ENCODE measurements at regions not wholly inside any gene's neighbourhood (a gene's known extent, or its start where the extent isn't known, plus 50 kb on each side); places are given as distances from the start of the nearest gene placed in this dataset.
"Not testable (repeated sequence)": the region's sequence is repeated elsewhere in the genome, so short reads cannot be mapped to it uniquely, and the experiment has no call there.

- no peaks in the 10 kb centered on the region for H3K36me3 Mint-ChIP-seq
- peak overlapping the region; percentile 80 for H3K27ac Mint-ChIP-seq
- H3K27me3 Mint-ChIP-seq, result no peaks in the 10 kb centered on the region
- H3K4me3 Mint-ChIP-seq, result no peak overlapping the region
- no peaks in the 10 kb centered on the region for H3K4me1 Mint-ChIP-seq (ENCODE audit: unreplicated experiment)
- DNase-seq (ENCODE audit: extremely low spot score, unreplicated experiment), result no peak
- H3K9me3 Mint-ChIP-seq, result no peaks in the 10 kb centered on the region
- no peak for TF ChIP-seq CTCF (conservative IDR thresholded peaks at IDR 0.05)
These were observed 1291.7 kb upstream of the MIR17HG start for GRCh38 chr13:90055760-90056159.

GRCh38 chr13:90064226-90064625 lies 1283.3 kb upstream of the MIR17HG start:
- H3K36me3 Mint-ChIP-seq; H3K27me3 Mint-ChIP-seq; H3K9me3 Mint-ChIP-seq; H3K4me1 Mint-ChIP-seq (ENCODE audit: unreplicated experiment); H3K4me3 Mint-ChIP-seq; H3K27ac Mint-ChIP-seq; DNase-seq (ENCODE audit: extremely low spot score, unreplicated experiment): not testable (repeated sequence)

- no peaks in the 10 kb centered on the region for H3K4me1 Mint-ChIP-seq (ENCODE audit: unreplicated experiment)
- no peak for TF ChIP-seq CTCF (conservative IDR thresholded peaks at IDR 0.05)
- DNase-seq (ENCODE audit: extremely low spot score, unreplicated experiment), result no peak
- H3K9me3 Mint-ChIP-seq, result no peaks in the 10 kb centered on the region
- H3K36me3 Mint-ChIP-seq, result no peaks in the 10 kb centered on the region
- H3K27me3 Mint-ChIP-seq, result no peaks in the 10 kb centered on the region
- no peak overlapping the region for H3K27ac Mint-ChIP-seq
- no peak overlapping the region for H3K4me3 Mint-ChIP-seq
These were observed 1278.8 kb upstream of the MIR17HG start for GRCh38 chr13:90068658-90069057.

- no peak for TF ChIP-seq CTCF (conservative IDR thresholded peaks at IDR 0.05)
- Mint-ChIP-seq H3K4me1 (ENCODE audit: unreplicated experiment) (no peaks in the 10 kb centered on the region), H3K36me3 (no peaks in the 10 kb centered on the region), H3K27ac (no peak overlapping the region), H3K27me3 (no peaks in the 10 kb centered on the region), H3K9me3 (no peaks in the 10 kb centered on the region), H3K4me3 (no peak overlapping the region)
- DNase-seq (ENCODE audit: extremely low spot score, unreplicated experiment), result no peak
These were observed 1277.1 kb upstream of the MIR17HG start for GRCh38 chr13:90070362-90070761.

- H3K4me1 Mint-ChIP-seq (ENCODE audit: unreplicated experiment), result no peaks in the 10 kb centered on the region
- TF ChIP-seq CTCF (conservative IDR thresholded peaks at IDR 0.05), result no peak
- H3K9me3 Mint-ChIP-seq, result no peaks in the 10 kb centered on the region
- no peak for DNase-seq (ENCODE audit: extremely low spot score, unreplicated experiment)
- no peak overlapping the region for H3K4me3 Mint-ChIP-seq
- H3K27me3 Mint-ChIP-seq, result no peaks in the 10 kb centered on the region
- H3K27ac Mint-ChIP-seq, result no peak overlapping the region
- no peaks in the 10 kb centered on the region for H3K36me3 Mint-ChIP-seq
These were observed 1276.5 kb upstream of the MIR17HG start for GRCh38 chr13:90070837-90071525.

- Mint-ChIP-seq H3K27ac (no peak overlapping the region), H3K36me3 (no peaks in the 10 kb centered on the region), H3K9me3 (no peaks in the 10 kb centered on the region), H3K27me3 (no peaks in the 10 kb centered on the region), H3K4me3 (no peak overlapping the region), H3K4me1 (ENCODE audit: unreplicated experiment) (no peaks in the 10 kb centered on the region)
- DNase-seq (ENCODE audit: extremely low spot score, unreplicated experiment), result no peak
- TF ChIP-seq CTCF (conservative IDR thresholded peaks at IDR 0.05), result no peak
These were observed 1262.7 kb upstream of the MIR17HG start for GRCh38 chr13:90084684-90085290.

All from type B pancreatic cell (in vitro differentiated cells).